SJCRH30 (cell line): ENCODE measurements at regions not wholly inside any gene's neighbourhood (a gene's known extent, or its start where the extent isn't known, plus 50 kb on each side); places are given as distances from the start of the nearest gene placed in this dataset.

ENCODE experiments used
- DNase-seq, 2 experiments: peaks; one replicate each; pipeline ENCODE4 v3.0.0-alpha.2; 2015 to 2020
- H3K27ac ChIP-seq: fragments of 250-450 bp; sonication (Bioruptor Pico); 2 replicates; pipeline ENCODE4 v1.5.1; 2020; ENCODE audit warnings: mild to moderate bottlenecking, moderate library complexity
- H3K27me3 ChIP-seq: fragments of 250-450 bp; sonication (Bioruptor Pico); 2 replicates; pipeline ENCODE4 v1.5.1; 2020; ENCODE audit warnings: mild to moderate bottlenecking, moderate library complexity
- H3K36me3 ChIP-seq: fragments of 250-450 bp; sonication (Bioruptor Pico); 2 replicates; pipeline ENCODE4 v1.5.1; 2020; ENCODE audit warnings: mild to moderate bottlenecking, moderate library complexity
- H3K4me1 ChIP-seq: fragments of 250-450 bp; sonication (Bioruptor Pico); 2 replicates; pipeline ENCODE4 v1.5.1; 2020; ENCODE audit warnings: mild to moderate bottlenecking, moderate library complexity
- H3K4me3 ChIP-seq: fragments of 250-450 bp; sonication (Bioruptor Pico); 2 replicates; pipeline ENCODE4 v1.5.1; 2020; ENCODE audit warnings: mild to moderate bottlenecking, moderate library complexity
- H3K9me3 ChIP-seq: fragments of 250-450 bp; sonication (Bioruptor Pico); replicated peaks from 2 replicates; pipeline ENCODE4 v1.5.1; 2020; ENCODE audit warnings: mild to moderate bottlenecking, moderate library complexity

- H3K36me3 ChIP-seq: no peaks in the 10 kb centered on the region
- no peak overlapping the region for H3K27ac ChIP-seq
- no peaks in the 10 kb centered on the region for H3K4me1 ChIP-seq
- no peaks in the 10 kb centered on the region for H3K9me3 ChIP-seq
- H3K4me3 ChIP-seq: no peak overlapping the region
- H3K27me3 ChIP-seq: no peaks in the 10 kb centered on the region
- DNase-seq: no peak
These were observed 484.7 kb upstream of the NRP1 start for GRCh38 chr10:33819206-33819605.

GRCh38 chr10:33818343-33818742 lies 483.9 kb upstream of the NRP1 start:
- H3K4me1 ChIP-seq: no peaks in the 10 kb centered on the region
- DNase-seq: no peak
- H3K27me3 ChIP-seq: no peaks in the 10 kb centered on the region
- no peaks in the 10 kb centered on the region for H3K36me3 ChIP-seq
- H3K27ac ChIP-seq: no peak overlapping the region
- H3K9me3 ChIP-seq: no peaks in the 10 kb centered on the region
- no peak overlapping the region for H3K4me3 ChIP-seq

GRCh38 chr10:33817605-33818004 lies 483.1 kb upstream of the NRP1 start:
- no peak overlapping the region for H3K27ac ChIP-seq
- no peaks in the 10 kb centered on the region for H3K27me3 ChIP-seq
- no peak overlapping the region for H3K4me3 ChIP-seq
- no peak for DNase-seq
- H3K9me3 ChIP-seq: no peaks in the 10 kb centered on the region
- H3K36me3 ChIP-seq: no peaks in the 10 kb centered on the region
- H3K4me1 ChIP-seq: no peaks in the 10 kb centered on the region

- Histone ChIP-seq H3K27ac (no peak overlapping the region), H3K36me3 (no peaks in the 10 kb centered on the region), H3K9me3 (no peaks in the 10 kb centered on the region), H3K4me3 (no peak overlapping the region), H3K4me1 (no peaks in the 10 kb centered on the region), H3K27me3 (no peaks in the 10 kb centered on the region)
- DNase-seq: no peak
These were observed 481.3 kb upstream of the NRP1 start for GRCh38 chr10:33815776-33816175.

GRCh38 chr10:33813871-33814270 lies 479.4 kb upstream of the NRP1 start:
- no peak overlapping the region for H3K27ac ChIP-seq
- no peak for DNase-seq
- no peaks in the 10 kb centered on the region for H3K36me3 ChIP-seq
- H3K27me3 ChIP-seq: no peaks in the 10 kb centered on the region
- H3K9me3 ChIP-seq: no peaks in the 10 kb centered on the region
- H3K4me3 ChIP-seq: no peak overlapping the region
- no peaks in the 10 kb centered on the region for H3K4me1 ChIP-seq

GRCh38 chr10:33813415-33813814 lies 478.9 kb upstream of the NRP1 start:
- Histone ChIP-seq H3K27me3 (no peaks in the 10 kb centered on the region), H3K36me3 (no peaks in the 10 kb centered on the region), H3K4me3 (no peak overlapping the region), H3K4me1 (no peaks in the 10 kb centered on the region), H3K9me3 (no peaks in the 10 kb centered on the region), H3K27ac (no peak overlapping the region)
- DNase-seq: no peak

GRCh38 chr10:33812586-33812985 lies 478.1 kb upstream of the NRP1 start:
- Histone ChIP-seq H3K4me3 (no peak overlapping the region), H3K27ac (no peak overlapping the region), H3K27me3 (no peaks in the 10 kb centered on the region), H3K4me1 (no peaks in the 10 kb centered on the region), H3K9me3 (no peaks in the 10 kb centered on the region), H3K36me3 (no peaks in the 10 kb centered on the region)
- no peak for DNase-seq

GRCh38 chr10:33810986-33811385 lies 476.5 kb upstream of the NRP1 start:
- Histone ChIP-seq H3K4me3 (no peak overlapping the region), H3K4me1 (no peaks in the 10 kb centered on the region), H3K27ac (no peak overlapping the region), H3K9me3 (no peaks in the 10 kb centered on the region), H3K27me3 (no peaks in the 10 kb centered on the region), H3K36me3 (no peaks in the 10 kb centered on the region)
- DNase-seq: no peak

- Histone ChIP-seq H3K9me3 (no peaks in the 10 kb centered on the region), H3K27me3 (no peaks in the 10 kb centered on the region), H3K27ac (no peak overlapping the region)
These were observed 475.3 kb upstream of the NRP1 start for GRCh38 chr10:33809732-33810131.

GRCh38 chr10:33808475-33808874 lies 474.0 kb upstream of the NRP1 start:
- Histone ChIP-seq H3K4me3 (no peak overlapping the region), H3K27me3 (no peaks in the 10 kb centered on the region), H3K4me1 (no peaks in the 10 kb centered on the region), H3K27ac (no peak overlapping the region), H3K36me3 (no peaks in the 10 kb centered on the region), H3K9me3 (no peaks in the 10 kb centered on the region)
- no peak for DNase-seq

More at GRCh38 chr10:33809732-33810131, 475.3 kb upstream of the NRP1 start:
- no peaks in the 10 kb centered on the region for H3K4me1 ChIP-seq
- DNase-seq: no peak
- no peak overlapping the region for H3K4me3 ChIP-seq
- H3K36me3 ChIP-seq: no peaks in the 10 kb centered on the region

GRCh38 chr10:33807531-33808359 lies 473.3 kb upstream of the NRP1 start:
- Histone ChIP-seq H3K27ac (no peak overlapping the region), H3K36me3 (no peaks in the 10 kb centered on the region), H3K27me3 (no peaks in the 10 kb centered on the region), H3K4me1 (no peaks in the 10 kb centered on the region), H3K4me3 (no peak overlapping the region), H3K9me3 (no peaks in the 10 kb centered on the region)
- DNase-seq: peak in 1 of 2 experiments; percentile 30

- H3K4me3 ChIP-seq: no peak overlapping the region
- H3K9me3 ChIP-seq: no peaks in the 10 kb centered on the region
- DNase-seq: no peak
- H3K27ac ChIP-seq: no peak overlapping the region
- no peaks in the 10 kb centered on the region for H3K36me3 ChIP-seq
- no peaks in the 10 kb centered on the region for H3K27me3 ChIP-seq
- peaks cover 12% of the 10 kb centered on the region; the same call in 1 of the 2 replicates for H3K4me1 ChIP-seq
These were observed 471.4 kb upstream of the NRP1 start for GRCh38 chr10:33805831-33806230.

- no peak overlapping the region for H3K27ac ChIP-seq
- no peaks in the 10 kb centered on the region for H3K36me3 ChIP-seq
- H3K27me3 ChIP-seq: no peaks in the 10 kb centered on the region
- no peaks in the 10 kb centered on the region for H3K9me3 ChIP-seq
- no peak overlapping the region for H3K4me3 ChIP-seq
- H3K4me1 ChIP-seq: peaks cover 12% of the 10 kb centered on the region; the same call in 1 of the 2 replicates
- DNase-seq: no peak
These were observed 470.1 kb upstream of the NRP1 start for GRCh38 chr10:33804584-33804983.

GRCh38 chr10:33803248-33803647 lies 468.8 kb upstream of the NRP1 start:
- Histone ChIP-seq H3K4me3 (no peak overlapping the region), H3K36me3 (no peaks in the 10 kb centered on the region), H3K9me3 (no peaks in the 10 kb centered on the region), H3K27me3 (no peaks in the 10 kb centered on the region), H3K27ac (no peak overlapping the region), H3K4me1 (peaks cover 12% of the 10 kb centered on the region; the same call in 1 of the 2 replicates)
- DNase-seq: peak; percentile 5 to 25

GRCh38 chr10:33802566-33802965 lies 468.1 kb upstream of the NRP1 start:
- DNase-seq: no peak
- Histone ChIP-seq H3K9me3 (no peaks in the 10 kb centered on the region), H3K4me3 (no peak overlapping the region), H3K36me3 (no peaks in the 10 kb centered on the region), H3K27ac (no peak overlapping the region), H3K4me1 (peaks cover 12% of the 10 kb centered on the region; the same call in 1 of the 2 replicates), H3K27me3 (no peaks in the 10 kb centered on the region)

- peak; percentile 51 to 70 for DNase-seq
- peak overlapping the region; percentile 22; the same call in 1 of the 2 replicates for H3K27ac ChIP-seq
These were observed 467.2 kb upstream of the NRP1 start for GRCh38 chr10:33801705-33802104.

More at GRCh38 chr10:33801705-33802104, 467.2 kb upstream of the NRP1 start:
- no peaks in the 10 kb centered on the region for H3K9me3 ChIP-seq
- peaks cover 12% of the 10 kb centered on the region; the same call in 1 of the 2 replicates for H3K4me1 ChIP-seq
- H3K36me3 ChIP-seq: no peaks in the 10 kb centered on the region
- no peak overlapping the region for H3K4me3 ChIP-seq
- H3K27me3 ChIP-seq: no peaks in the 10 kb centered on the region
